ENCODE measurements at regions not wholly inside any gene's neighbourhood (a gene's known extent, or its start where the extent isn't known, plus 50 kb on each side); places are given as distances from the start of the nearest gene placed in this dataset.

GRCh38 chr13:22014469-22014868, 343.6 kb downstream of the FGF9 start:
- H3K23ac ChIP-seq (ENCODE audit: insufficient read length, low read depth, low read length) = no peak overlapping the region
- no peak overlapping the region for H2AK5ac ChIP-seq (ENCODE audit: insufficient read length, low read length)
- H3K18ac ChIP-seq (ENCODE audit: insufficient read length, low read depth, low read length) = no peak overlapping the region
- H3T11ph ChIP-seq (ENCODE audit: low read length) = no peak overlapping the region
- Mint-ChIP-seq H3K27ac (no peak overlapping the region), H3K9me3 (no peaks in the 10 kb centered on the region), H3K4me1 (peaks cover 0 to 7% of the 10 kb centered on the region in 2 experiments; a peak in 2 of 4 replicates), H3K27me3 (ENCODE audit: low read depth) (no peaks in the 10 kb centered on the region), H3K36me3 (ENCODE audit: insufficient read depth in 1 of 3, low read depth in 3 of 3) (no peaks in the 10 kb centered on the region), H3K4me3 (no peak overlapping the region)
- no peak overlapping the region for H3K4ac ChIP-seq (ENCODE audit: low read depth, low read length)
- H2BK120ac ChIP-seq (ENCODE audit: low read depth, low read length, poor library complexity, severe bottlenecking) = no peak overlapping the region
- H3K79me1 ChIP-seq (ENCODE audit: insufficient read depth, low read depth, low read length, poor library complexity, severe bottlenecking) = no peaks in the 10 kb centered on the region
- DNase-seq = no peak
- no peak overlapping the region for H2BK15ac ChIP-seq (ENCODE audit: low read depth, low read length)
- no peak overlapping the region for H2AFZ ChIP-seq (ENCODE audit: low read length)
- no peak overlapping the region for H3K9ac ChIP-seq (ENCODE audit: extremely low read depth, insufficient read length, low read length)
- H3K79me2 ChIP-seq (ENCODE audit: insufficient read depth, low read length) = no peaks in the 10 kb centered on the region
- no peak overlapping the region for H4K5ac ChIP-seq (ENCODE audit: insufficient read length, low read depth, low read length)
- H3K27me3 ChIP-seq (ENCODE audit: insufficient read depth, low read length) = no peaks in the 10 kb centered on the region
- TF ChIP-seq CTCF (conservative IDR thresholded peaks at IDR 0.05) = no peak
- no peak overlapping the region for H2BK12ac ChIP-seq (ENCODE audit: insufficient read length, low read depth, low read length)
- H3K23me2 ChIP-seq (ENCODE audit: insufficient read length, low read depth, low read length, poor library complexity, severe bottlenecking) = no peaks in the 10 kb centered on the region
- H3K4me1 ChIP-seq (ENCODE audit: insufficient read depth, low read length) = no peaks in the 10 kb centered on the region
- no peaks in the 10 kb centered on the region for H3K9me3 ChIP-seq (ENCODE audit: control insufficient read depth, low read depth, low read length)
- no CpG with 5 or more reads among the region's 6 CpGs for WGBS (ENCODE audit: extremely low coverage, insufficient read length, low lambda C conversion rate)
- no peak overlapping the region for H3K14ac ChIP-seq (ENCODE audit: insufficient read depth, low read length)
- H2BK20ac ChIP-seq (ENCODE audit: low read depth, low read length, poor library complexity, severe bottlenecking) = no peak overlapping the region
- no peak overlapping the region for H4K8ac ChIP-seq (replicated peaks; ENCODE audit: insufficient read length, low read depth, low read length)
- no peaks in the 10 kb centered on the region for H4K20me1 ChIP-seq (ENCODE audit: control insufficient read depth, insufficient read depth, insufficient read length)
- H2BK5ac ChIP-seq (ENCODE audit: insufficient read length, low read length) = no peak overlapping the region
- no peak overlapping the region for H3K27ac ChIP-seq (ENCODE audit: insufficient read length, low read depth, low read length)
- no peak overlapping the region for H3K56ac ChIP-seq (ENCODE audit: insufficient read length, low read depth, low read length)
- no peak overlapping the region for H4K91ac ChIP-seq (ENCODE audit: insufficient read length, low read depth, low read length)
- no peak overlapping the region for H3K4me2 ChIP-seq (ENCODE audit: insufficient read depth, insufficient read length, low read length)
